Type B pancreatic cell (in vitro differentiated cells): ENCODE measurements at regions not wholly inside any gene's neighbourhood (a gene's known extent, or its start where the extent isn't known, plus 50 kb on each side); places are given as distances from the start of the nearest gene placed in this dataset.

ENCODE experiments used
- DNase-seq: peaks from one replicate; pipeline ENCODE4 v3.0.0; 2021; ENCODE audit warnings: mixed read lengths; ENCODE audit not compliant: unreplicated experiment; ENCODE audit errors: extremely low spot score
- H3K27ac Mint-ChIP-seq: 2 replicates; pipeline ENCODE4 v1.8.0; 2021; ENCODE audit warnings: mild to moderate bottlenecking, mixed read lengths
- H3K27me3 Mint-ChIP-seq: 2 replicates; pipeline ENCODE4 v1.8.0; 2021; ENCODE audit warnings: mixed read lengths
- H3K36me3 Mint-ChIP-seq: 2 replicates; pipeline ENCODE4 v1.8.0; 2021; ENCODE audit warnings: mixed read lengths
- H3K4me1 Mint-ChIP-seq: one replicate; pipeline ENCODE4 v1.8.0; 2021; ENCODE audit warnings: mixed read lengths; ENCODE audit not compliant: unreplicated experiment
- H3K4me3 Mint-ChIP-seq: 2 replicates; pipeline ENCODE4 v1.8.0; 2021; ENCODE audit warnings: mild to moderate bottlenecking, mixed read lengths
- H3K9me3 Mint-ChIP-seq: 2 replicates; pipeline ENCODE4 v1.8.0; 2021; ENCODE audit warnings: mixed read lengths
- CTCF ChIP-seq: fragments of 200-600 bp; sonication (generic); conservative IDR thresholded peaks from 2 replicates; pipeline ENCODE4 v1.5.0; 2021; ENCODE audit warnings: antibody characterized with exemption, mild to moderate bottlenecking

GRCh38 chr3:166955201-166955939 is 424.7 kb downstream of the ZBBX start:
- H3K27me3 Mint-ChIP-seq: no peaks in the 10 kb centered on the region
- no peak overlapping the region for H3K4me3 Mint-ChIP-seq
- H3K27ac Mint-ChIP-seq: no peak overlapping the region
- DNase-seq: no peak
- no peaks in the 10 kb centered on the region for H3K36me3 Mint-ChIP-seq
- no peak for TF ChIP-seq CTCF
- no peaks in the 10 kb centered on the region for H3K4me1 Mint-ChIP-seq
- peaks cover 7% of the 10 kb centered on the region for H3K9me3 Mint-ChIP-seq

- no peak overlapping the region for H3K4me3 Mint-ChIP-seq
Observed at GRCh38 chr3:166934879-166935278, 445.2 kb downstream of the ZBBX start.

GRCh38 chr3:166917437-166917836 is 462.7 kb downstream of the ZBBX start:
- H3K4me3 Mint-ChIP-seq: no peak overlapping the region
- DNase-seq: no peak
- no peaks in the 10 kb centered on the region for H3K4me1 Mint-ChIP-seq
- peaks cover 12% of the 10 kb centered on the region for H3K9me3 Mint-ChIP-seq
- no peak for TF ChIP-seq CTCF
- H3K36me3 Mint-ChIP-seq: no peaks in the 10 kb centered on the region
- H3K27ac Mint-ChIP-seq: no peak overlapping the region
- H3K27me3 Mint-ChIP-seq: no peaks in the 10 kb centered on the region

More at GRCh38 chr3:166934879-166935278, 445.2 kb downstream of the ZBBX start:
- no peaks in the 10 kb centered on the region for H3K4me1 Mint-ChIP-seq
- no peak overlapping the region for H3K27ac Mint-ChIP-seq
- no peaks in the 10 kb centered on the region for H3K27me3 Mint-ChIP-seq
- DNase-seq: no peak
- no peaks in the 10 kb centered on the region for H3K36me3 Mint-ChIP-seq
- H3K9me3 Mint-ChIP-seq: no peaks in the 10 kb centered on the region
- TF ChIP-seq CTCF: no peak

GRCh38 chr3:166902374-166902773 is 477.7 kb downstream of the ZBBX start:
- no peak overlapping the region for H3K4me3 Mint-ChIP-seq
- no peaks in the 10 kb centered on the region for H3K4me1 Mint-ChIP-seq
- no peaks in the 10 kb centered on the region for H3K9me3 Mint-ChIP-seq
- no peak overlapping the region for H3K27ac Mint-ChIP-seq
- no peaks in the 10 kb centered on the region for H3K36me3 Mint-ChIP-seq
- no peaks in the 10 kb centered on the region for H3K27me3 Mint-ChIP-seq
- no peak for DNase-seq
- TF ChIP-seq CTCF: peak; percentile 44

- no peak overlapping the region for H3K4me3 Mint-ChIP-seq
- DNase-seq: no peak
- H3K9me3 Mint-ChIP-seq: no peaks in the 10 kb centered on the region
- H3K4me1 Mint-ChIP-seq: no peaks in the 10 kb centered on the region
- no peaks in the 10 kb centered on the region for H3K36me3 Mint-ChIP-seq
- H3K27ac Mint-ChIP-seq: no peak overlapping the region
- H3K27me3 Mint-ChIP-seq: no peaks in the 10 kb centered on the region
- no peak for TF ChIP-seq CTCF
Observed at GRCh38 chr3:166900866-166901577, 479.1 kb downstream of the ZBBX start.
